ENCODE measurements at regions not wholly inside any gene's neighbourhood (a gene's known extent, or its start where the extent isn't known, plus 50 kb on each side); places are given as distances from the start of the nearest gene placed in this dataset.
"Not testable (repeated sequence)": the region's sequence is repeated elsewhere in the genome, so short reads cannot be mapped to it uniquely, and the experiment has no call there.

DNA sequence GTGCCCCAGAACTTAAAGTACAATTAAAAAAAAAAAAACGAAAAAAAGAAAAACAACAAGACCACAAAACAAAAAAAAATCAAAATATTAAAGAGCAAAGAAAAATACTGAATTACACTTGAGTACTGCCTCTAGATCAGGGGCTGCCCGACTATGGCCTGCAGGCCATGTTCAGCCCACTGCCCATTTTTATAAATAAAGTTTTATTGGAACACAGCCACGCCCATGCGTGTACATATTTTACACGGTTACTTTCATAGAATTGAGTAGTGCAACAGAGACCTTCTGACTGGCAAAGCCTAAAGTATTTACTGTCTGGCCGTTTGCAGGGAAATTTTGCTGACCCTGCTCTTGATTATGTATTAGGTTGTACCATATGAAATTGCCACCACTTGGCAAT lies 130.5 kb downstream of the ATXN3L start:
- H3K27me3 ChIP-seq (ENCODE audit: control insufficient read depth, insufficient read depth, low read length): no peaks in the 10 kb centered on the region
- no peak for DNase-seq (ENCODE audit: low read depth)
- no peak overlapping the region for H3K4me3 ChIP-seq (ENCODE audit: low read depth, low read length)
- TF ChIP-seq, protein P1, sequence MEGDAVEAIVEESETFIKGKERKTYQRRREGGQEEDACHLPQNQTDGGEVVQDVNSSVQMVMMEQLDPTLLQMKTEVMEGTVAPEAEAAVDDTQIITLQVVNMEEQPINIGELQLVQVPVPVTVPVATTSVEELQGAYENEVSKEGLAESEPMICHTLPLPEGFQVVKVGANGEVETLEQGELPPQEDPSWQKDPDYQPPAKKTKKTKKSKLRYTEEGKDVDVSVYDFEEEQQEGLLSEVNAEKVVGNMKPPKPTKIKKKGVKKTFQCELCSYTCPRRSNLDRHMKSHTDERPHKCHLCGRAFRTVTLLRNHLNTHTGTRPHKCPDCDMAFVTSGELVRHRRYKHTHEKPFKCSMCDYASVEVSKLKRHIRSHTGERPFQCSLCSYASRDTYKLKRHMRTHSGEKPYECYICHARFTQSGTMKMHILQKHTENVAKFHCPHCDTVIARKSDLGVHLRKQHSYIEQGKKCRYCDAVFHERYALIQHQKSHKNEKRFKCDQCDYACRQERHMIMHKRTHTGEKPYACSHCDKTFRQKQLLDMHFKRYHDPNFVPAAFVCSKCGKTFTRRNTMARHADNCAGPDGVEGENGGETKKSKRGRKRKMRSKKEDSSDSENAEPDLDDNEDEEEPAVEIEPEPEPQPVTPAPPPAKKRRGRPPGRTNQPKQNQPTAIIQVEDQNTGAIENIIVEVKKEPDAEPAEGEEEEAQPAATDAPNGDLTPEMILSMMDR (IDR thresholded peaks at IDR 0.05; ENCODE audit: insufficient read depth, low read length, poor library complexity, severe bottlenecking): no peak
- H3K36me3 ChIP-seq (ENCODE audit: control insufficient read depth, insufficient read depth, low read length): no peaks in the 10 kb centered on the region

DNA sequence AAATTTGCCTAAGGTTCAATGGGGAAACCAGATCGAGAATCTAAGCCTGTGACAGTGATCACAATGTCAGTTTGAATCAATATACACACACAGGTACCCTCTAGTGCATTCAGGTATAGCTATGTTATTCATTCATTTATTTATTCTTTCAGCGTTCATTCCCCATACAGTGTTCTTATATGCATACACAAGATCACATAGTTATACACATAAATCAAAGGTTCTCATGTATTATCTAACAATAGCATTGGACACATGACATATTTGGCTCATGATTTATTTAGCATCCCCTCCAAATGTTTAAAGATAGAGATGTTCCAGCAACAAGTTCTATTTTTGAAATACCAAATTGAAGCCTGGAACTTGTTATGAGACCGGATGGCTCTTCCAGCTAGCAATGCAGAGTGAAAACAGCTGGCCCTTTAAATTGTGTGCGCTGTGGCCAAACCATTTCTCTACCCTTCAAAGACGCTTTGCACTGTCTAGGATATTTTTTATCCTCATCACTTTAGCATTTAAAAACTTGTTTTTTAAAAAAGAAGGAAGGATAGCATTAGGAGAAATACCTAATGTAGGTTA lies 131.0 kb downstream of the ATXN3L start:
- Histone ChIP-seq H3K27me3 (ENCODE audit: control insufficient read depth, insufficient read depth, low read length) (no peaks in the 10 kb centered on the region), H3K4me3 (ENCODE audit: low read depth, low read length) (no peak overlapping the region), H3K36me3 (ENCODE audit: control insufficient read depth, insufficient read depth, low read length) (no peaks in the 10 kb centered on the region)
- no peak for DNase-seq (ENCODE audit: low read depth)
- TF ChIP-seq, protein P1 (IDR thresholded peaks at IDR 0.05; ENCODE audit: insufficient read depth, low read length, poor library complexity, severe bottlenecking): no peak

DNA sequence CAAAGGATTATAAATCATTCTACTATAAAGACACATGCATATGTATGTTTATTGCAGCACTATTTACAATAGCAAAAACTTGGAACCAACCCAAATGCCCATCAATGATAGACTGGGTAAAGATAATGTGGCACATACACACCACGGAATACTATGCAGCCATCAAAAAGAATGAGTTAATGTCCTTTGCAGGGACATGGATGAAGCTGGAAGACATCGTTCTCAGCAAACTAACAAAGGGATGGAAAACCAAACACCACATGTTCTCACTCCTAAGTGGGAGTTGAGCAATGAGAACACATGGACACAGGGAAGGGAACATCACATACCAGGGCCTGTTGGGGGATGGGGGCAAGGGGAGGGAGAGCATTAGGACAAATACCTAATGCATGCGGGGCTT lies 133.2 kb downstream of the ATXN3L start:
- DNase-seq (ENCODE audit: low read depth); H3K4me3 ChIP-seq (ENCODE audit: low read depth, low read length); H3K36me3 ChIP-seq (ENCODE audit: control insufficient read depth, insufficient read depth, low read length); H3K27me3 ChIP-seq (ENCODE audit: control insufficient read depth, insufficient read depth, low read length): not testable (repeated sequence)

DNA sequence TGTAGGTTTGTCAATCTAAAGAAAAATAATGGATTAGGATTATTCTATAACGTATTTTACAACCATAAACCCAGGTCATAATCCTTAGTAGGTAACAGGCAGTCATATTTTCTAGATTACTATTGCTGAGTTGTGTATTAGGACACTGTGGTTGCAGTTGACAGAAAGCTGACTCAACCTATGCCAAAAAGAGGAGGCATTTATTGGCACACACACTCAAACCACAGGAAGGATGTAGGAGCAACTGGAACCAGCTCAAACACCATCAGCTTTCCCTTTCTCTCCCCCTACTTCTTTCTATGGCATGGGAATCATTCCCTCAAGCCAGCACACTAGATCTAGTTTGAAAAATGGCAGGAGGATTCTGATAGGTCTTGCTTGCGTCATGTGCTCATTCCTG lies 136.4 kb upstream of the FAM9C start:
- Histone ChIP-seq H3K4me3 (ENCODE audit: low read depth, low read length) (no peak overlapping the region), H3K36me3 (ENCODE audit: control insufficient read depth, insufficient read depth, low read length) (no peaks in the 10 kb centered on the region), H3K27me3 (ENCODE audit: control insufficient read depth, insufficient read depth, low read length) (no peaks in the 10 kb centered on the region)
- DNase-seq (ENCODE audit: low read depth): no peak
- TF ChIP-seq, protein P1 (IDR thresholded peaks at IDR 0.05; ENCODE audit: insufficient read depth, low read length, poor library complexity, severe bottlenecking): no peak

DNA sequence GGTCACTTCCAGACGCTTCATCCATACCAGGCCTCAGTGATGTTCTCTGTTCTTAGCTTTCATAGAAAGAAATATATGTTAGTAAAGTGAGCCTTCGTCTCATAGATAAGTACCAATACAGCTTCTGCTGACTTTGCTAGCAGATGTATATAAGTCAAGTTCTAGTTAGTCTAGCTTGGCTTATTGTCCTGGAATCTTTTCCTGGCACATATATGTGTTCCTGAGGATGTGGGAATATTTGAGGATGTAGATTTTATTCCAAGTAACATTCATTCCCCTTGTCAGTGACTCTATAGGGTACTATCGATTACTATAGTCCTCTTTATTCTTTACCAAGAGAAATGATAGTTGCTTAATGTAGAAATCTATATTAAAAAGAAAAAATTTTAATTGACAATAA lies 135.2 kb upstream of the FAM9C start:
- TF ChIP-seq, protein P1 (IDR thresholded peaks at IDR 0.05; ENCODE audit: insufficient read depth, low read length, poor library complexity, severe bottlenecking): no peak
- DNase-seq (ENCODE audit: low read depth): no peak
- Histone ChIP-seq H3K4me3 (ENCODE audit: low read depth, low read length) (no peak overlapping the region), H3K27me3 (ENCODE audit: control insufficient read depth, insufficient read depth, low read length) (no peaks in the 10 kb centered on the region), H3K36me3 (ENCODE audit: control insufficient read depth, insufficient read depth, low read length) (no peaks in the 10 kb centered on the region)

- no peak for DNase-seq (ENCODE audit: low read depth)
- Histone ChIP-seq H3K36me3 (ENCODE audit: control insufficient read depth, insufficient read depth, low read length) (no peaks in the 10 kb centered on the region), H3K4me3 (ENCODE audit: low read depth, low read length) (no peak overlapping the region), H3K27me3 (ENCODE audit: control insufficient read depth, insufficient read depth, low read length) (no peaks in the 10 kb centered on the region)
- TF ChIP-seq, protein P1 (IDR thresholded peaks at IDR 0.05; ENCODE audit: insufficient read depth, low read length, poor library complexity, severe bottlenecking): no peak
These were observed 134.7 kb upstream of the FAM9C start for GRCh38 chrX:13179100-13179499.

All from kidney epithelial cell (primary cell).